Stimulated activated memory B cell treated with anti-CD40 and anti-IgM and Interleukin-4, amounts not matched to agents 10 μg/mL and 1 μg/mL and 100 μg/mL, for 72 hours (primary cell): ENCODE measurements at regions not wholly inside any gene's neighbourhood (a gene's known extent, or its start where the extent isn't known, plus 50 kb on each side); places are given as distances from the start of the nearest gene placed in this dataset.
"Not testable (repeated sequence)": the region's sequence is repeated elsewhere in the genome, so short reads cannot be mapped to it uniquely, and the experiment has no call there.

Source experiments
- ATAC-seq: fragments of 150-1000 bp; cut with Tn5 transposase; 2 replicates; pipeline ENCODE4 v1.10.0; 2021
- H3K27ac Mint-ChIP-seq: one replicate; pipeline ENCODE4 v1.8.0; 2022; ENCODE audit warnings: mild to moderate bottlenecking, mixed read lengths
- H3K27me3 Mint-ChIP-seq: one replicate; pipeline ENCODE4 v1.8.0; 2022; ENCODE audit warnings: mixed read lengths
- H3K36me3 Mint-ChIP-seq: one replicate; pipeline ENCODE4 v1.8.0; 2022; ENCODE audit warnings: mixed read lengths
- H3K4me1 Mint-ChIP-seq: one replicate; pipeline ENCODE4 v1.8.0; 2022; ENCODE audit warnings: mixed read lengths
- H3K4me3 Mint-ChIP-seq: one replicate; pipeline ENCODE4 v1.8.0; 2022; ENCODE audit warnings: mild to moderate bottlenecking, moderate library complexity, mixed read lengths
- H3K9me3 Mint-ChIP-seq: one replicate; pipeline ENCODE4 v1.8.0; 2022; ENCODE audit warnings: mixed read lengths

DNA sequence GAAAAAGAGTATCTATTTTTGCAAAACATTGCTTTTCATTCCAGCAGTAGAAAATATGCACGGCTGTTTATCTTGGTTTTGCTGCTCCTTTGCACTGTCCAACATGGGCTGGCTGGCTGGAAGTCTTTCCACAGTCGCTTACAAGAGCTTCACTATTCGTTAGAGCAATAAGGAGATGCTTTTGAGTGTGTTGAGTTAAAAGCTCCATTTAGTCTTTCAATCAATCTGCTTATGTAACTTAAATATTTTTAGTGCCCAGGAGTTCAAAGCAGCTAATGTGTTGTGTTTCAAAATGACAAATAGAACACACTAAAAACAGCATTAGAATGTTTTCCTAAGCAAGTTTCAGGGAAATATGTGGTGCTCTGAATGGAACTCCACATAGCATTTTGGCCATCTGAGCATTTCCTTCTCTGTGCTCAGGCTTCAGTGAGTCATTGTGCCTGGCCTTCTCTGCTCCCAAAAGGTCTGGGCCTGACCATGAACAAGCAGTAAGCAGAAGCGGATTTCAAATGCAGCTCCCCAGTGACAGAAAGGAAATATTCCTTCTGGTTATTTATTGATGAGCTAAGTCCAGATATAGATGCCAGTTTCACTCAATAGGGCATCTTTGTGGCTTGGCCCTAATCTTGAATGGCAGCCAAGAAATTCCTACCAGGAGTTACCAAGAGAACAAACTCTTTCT lies 580.3 kb downstream of the TENT5A start:
- no peaks in the 10 kb centered on the region for H3K4me1 Mint-ChIP-seq
- no peak overlapping the region for H3K27ac Mint-ChIP-seq
- no peaks in the 10 kb centered on the region for H3K27me3 Mint-ChIP-seq
- H3K4me3 Mint-ChIP-seq: no peak overlapping the region
- no peaks in the 10 kb centered on the region for H3K36me3 Mint-ChIP-seq
- H3K9me3 Mint-ChIP-seq: no peaks in the 10 kb centered on the region
- no peak for ATAC-seq

DNA sequence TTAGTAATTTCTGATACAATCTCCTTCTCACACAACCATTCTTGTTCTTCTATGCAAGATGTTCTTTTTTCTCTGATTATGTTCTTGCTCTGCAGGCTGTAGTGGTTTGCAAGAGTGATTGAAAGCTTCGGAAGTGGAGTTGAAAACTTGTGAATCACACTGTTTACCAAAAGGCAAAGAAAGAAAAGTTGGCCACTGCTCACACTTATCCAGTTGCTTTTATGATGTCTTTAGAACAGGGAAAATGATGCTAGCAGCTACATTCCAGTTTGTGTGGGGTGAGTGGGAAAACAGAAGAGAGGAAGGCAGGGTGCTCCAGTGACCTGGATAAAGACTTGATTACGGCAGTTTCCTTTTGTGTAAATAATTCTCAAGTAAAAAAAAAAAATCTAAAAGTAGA lies 583.3 kb downstream of the TENT5A start:
- Mint-ChIP-seq H3K27me3 (no peaks in the 10 kb centered on the region), H3K36me3 (no peaks in the 10 kb centered on the region), H3K9me3 (no peaks in the 10 kb centered on the region), H3K4me3 (no peak overlapping the region), H3K27ac (no peak overlapping the region), H3K4me1 (no peaks in the 10 kb centered on the region)
- no peak for ATAC-seq

DNA sequence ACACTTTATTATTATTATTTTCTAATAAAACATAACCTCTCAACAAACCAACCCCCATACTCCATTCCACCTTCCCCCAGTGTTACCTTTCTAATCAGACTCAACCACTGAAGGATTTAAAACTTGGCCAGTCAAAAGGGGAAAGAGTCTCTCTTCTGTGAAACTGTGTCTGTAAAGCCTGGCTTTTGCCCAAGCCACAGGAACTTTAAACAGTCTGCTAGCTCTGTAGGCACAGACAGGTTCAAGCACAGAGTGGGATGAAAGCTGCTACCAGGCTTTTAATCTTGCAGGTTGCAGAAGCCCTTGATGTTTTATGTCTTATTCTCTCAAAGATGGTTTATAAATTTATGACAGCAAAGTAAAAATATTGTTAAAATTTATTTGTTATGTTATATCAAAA lies 585.7 kb downstream of the TENT5A start:
- Mint-ChIP-seq H3K36me3 (no peaks in the 10 kb centered on the region), H3K4me1 (no peaks in the 10 kb centered on the region), H3K9me3 (no peaks in the 10 kb centered on the region), H3K27ac (no peak overlapping the region), H3K4me3 (no peak overlapping the region), H3K27me3 (no peaks in the 10 kb centered on the region)
- ATAC-seq: no peak

DNA sequence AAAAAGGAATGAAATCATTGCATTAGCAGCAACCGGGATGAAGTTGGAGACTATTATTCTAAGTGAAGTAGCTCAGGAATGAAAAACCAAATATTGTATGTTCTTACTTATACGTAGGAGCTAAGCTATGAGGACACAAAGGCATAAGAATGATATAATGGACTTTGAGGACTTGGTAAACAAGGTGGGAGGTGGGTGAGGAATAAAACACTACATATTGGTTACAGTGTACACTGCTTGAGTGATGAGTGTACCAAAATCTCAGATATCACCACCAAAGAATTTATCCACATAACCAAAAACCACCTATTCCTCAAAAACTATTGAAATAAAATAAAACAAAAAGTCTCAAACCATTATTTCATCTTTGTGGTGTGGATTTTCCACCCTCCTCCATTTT lies 593.5 kb downstream of the TENT5A start:
- H3K9me3 Mint-ChIP-seq: peaks cover 6% of the 10 kb centered on the region
- H3K4me1 Mint-ChIP-seq: no peaks in the 10 kb centered on the region
- H3K27ac Mint-ChIP-seq: no peak overlapping the region
- no peak for ATAC-seq
- H3K27me3 Mint-ChIP-seq: no peaks in the 10 kb centered on the region
- no peak overlapping the region for H3K4me3 Mint-ChIP-seq
- no peaks in the 10 kb centered on the region for H3K36me3 Mint-ChIP-seq

DNA sequence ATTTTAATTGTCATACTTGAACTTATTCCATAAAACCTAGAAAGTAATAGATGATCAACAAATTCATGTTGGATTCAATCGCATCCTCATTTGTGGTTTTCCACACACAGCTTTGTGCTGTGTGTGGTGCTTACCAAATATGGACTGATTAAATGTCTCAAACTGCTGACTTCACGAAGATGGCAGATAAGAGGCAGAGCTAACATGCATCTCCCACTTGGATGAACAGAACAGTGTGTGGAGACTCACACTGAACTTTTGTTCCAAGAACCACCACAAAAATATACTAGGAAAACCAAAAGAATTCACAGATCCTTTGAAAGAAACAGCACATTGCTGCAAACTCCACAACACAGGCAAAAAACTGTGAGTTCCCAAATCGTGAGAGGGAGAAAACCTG lies 603.7 kb downstream of the TENT5A start:
- no peak overlapping the region for H3K27ac Mint-ChIP-seq
- no peaks in the 10 kb centered on the region for H3K4me1 Mint-ChIP-seq
- no peak overlapping the region for H3K4me3 Mint-ChIP-seq
- ATAC-seq: no peak
- H3K27me3 Mint-ChIP-seq: no peaks in the 10 kb centered on the region
- no peaks in the 10 kb centered on the region for H3K36me3 Mint-ChIP-seq
- peaks cover 10% of the 10 kb centered on the region for H3K9me3 Mint-ChIP-seq

DNA sequence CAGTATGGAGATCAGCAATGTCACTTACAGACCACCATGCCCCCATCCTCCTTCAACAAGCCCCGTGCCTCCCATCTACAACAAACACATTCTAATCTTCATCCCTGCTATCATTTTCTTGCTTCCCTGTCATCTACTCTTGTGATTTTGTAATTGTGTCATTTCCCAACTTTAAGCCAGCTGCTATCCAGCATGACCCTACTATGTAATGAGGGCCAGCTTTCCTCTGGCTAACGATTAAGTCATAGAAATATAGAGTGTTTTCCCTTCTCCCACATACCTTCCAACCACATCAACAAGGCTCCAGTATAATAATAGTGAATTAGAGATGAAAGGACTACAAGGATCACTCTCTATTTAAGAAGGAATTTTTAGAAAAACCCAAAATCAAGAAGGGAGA lies 607.0 kb downstream of the TENT5A start:
- H3K4me1 Mint-ChIP-seq: no peaks in the 10 kb centered on the region
- no peaks in the 10 kb centered on the region for H3K27me3 Mint-ChIP-seq
- ATAC-seq: no peak
- H3K9me3 Mint-ChIP-seq: peaks cover 4% of the 10 kb centered on the region
- H3K27ac Mint-ChIP-seq: no peak overlapping the region
- H3K36me3 Mint-ChIP-seq: no peaks in the 10 kb centered on the region
- H3K4me3 Mint-ChIP-seq: no peak overlapping the region

DNA sequence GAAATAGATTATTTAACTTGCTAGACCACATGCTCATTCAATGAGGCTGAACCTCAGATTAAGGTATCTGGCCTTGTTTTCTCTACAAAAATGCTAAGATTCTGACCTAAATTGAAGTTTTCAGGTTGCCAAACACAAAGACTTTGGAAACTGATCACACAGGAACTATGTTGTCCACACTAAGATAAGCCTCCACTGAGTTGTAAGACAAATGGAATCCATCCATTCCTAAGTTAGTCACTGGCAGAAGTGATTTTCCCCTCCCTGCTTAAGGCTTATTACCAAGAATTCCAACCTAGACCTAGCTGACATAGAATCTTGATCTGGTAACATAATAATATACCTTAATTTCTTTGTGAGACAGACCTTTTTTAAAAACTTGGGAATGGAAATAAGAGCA lies 608.1 kb downstream of the TENT5A start:
- peaks cover 4% of the 10 kb centered on the region for H3K9me3 Mint-ChIP-seq

DNA sequence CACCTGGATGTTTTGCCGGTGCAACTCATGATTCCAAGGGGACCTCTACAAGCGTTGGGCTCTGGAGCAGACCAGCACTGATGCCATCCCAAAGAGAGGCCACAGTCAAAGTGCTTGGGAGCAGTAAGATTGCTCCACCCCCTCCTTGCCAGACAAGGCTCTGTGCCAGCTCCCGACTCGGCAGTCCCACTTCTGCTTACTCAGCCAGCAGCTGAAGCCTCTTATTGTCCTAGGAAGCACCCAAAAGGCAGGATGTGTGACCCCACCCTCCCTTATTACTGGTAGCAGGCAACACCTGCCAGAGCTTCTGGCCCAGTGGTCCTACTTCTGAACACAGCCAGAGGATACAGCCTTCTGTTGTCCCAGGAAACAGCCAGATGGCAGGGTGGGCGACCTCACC lies 614.2 kb downstream of the TENT5A start:
- Mint-ChIP-seq H3K27ac (no peak overlapping the region), H3K9me3 (peaks cover 7% of the 10 kb centered on the region), H3K4me1 (no peaks in the 10 kb centered on the region), H3K27me3 (no peaks in the 10 kb centered on the region), H3K4me3 (no peak overlapping the region), H3K36me3 (no peaks in the 10 kb centered on the region)
- ATAC-seq: no peak

More for the DNA sequence above, 608.1 kb downstream of the TENT5A start:
- H3K27ac Mint-ChIP-seq: no peak overlapping the region
- no peak for ATAC-seq
- no peak overlapping the region for H3K4me3 Mint-ChIP-seq
- no peaks in the 10 kb centered on the region for H3K36me3 Mint-ChIP-seq
- no peaks in the 10 kb centered on the region for H3K4me1 Mint-ChIP-seq
- no peaks in the 10 kb centered on the region for H3K27me3 Mint-ChIP-seq

DNA sequence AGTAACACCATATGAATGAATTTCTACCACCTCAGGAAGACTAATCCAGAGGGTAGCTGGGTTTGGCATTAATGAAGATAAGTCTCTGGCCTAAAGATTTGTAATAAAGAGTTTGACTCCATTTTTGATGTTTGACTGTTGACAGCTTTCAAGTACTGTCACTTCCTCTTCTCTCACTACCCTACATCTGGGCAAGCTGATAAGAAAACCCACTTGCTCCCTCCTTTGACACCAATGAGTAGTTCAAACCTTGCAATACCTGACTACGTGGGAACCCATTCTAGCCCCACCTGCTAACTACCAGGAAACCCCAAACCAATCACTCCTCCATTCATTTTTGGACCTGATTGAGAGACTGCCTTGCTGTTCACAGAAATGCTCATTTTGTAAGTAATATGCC lies 621.5 kb downstream of the TENT5A start:
- Mint-ChIP-seq H3K4me3 (no peak overlapping the region), H3K27ac (no peak overlapping the region), H3K9me3 (no peaks in the 10 kb centered on the region), H3K27me3 (no peaks in the 10 kb centered on the region), H3K4me1 (no peaks in the 10 kb centered on the region), H3K36me3 (no peaks in the 10 kb centered on the region)
- ATAC-seq: no peak

DNA sequence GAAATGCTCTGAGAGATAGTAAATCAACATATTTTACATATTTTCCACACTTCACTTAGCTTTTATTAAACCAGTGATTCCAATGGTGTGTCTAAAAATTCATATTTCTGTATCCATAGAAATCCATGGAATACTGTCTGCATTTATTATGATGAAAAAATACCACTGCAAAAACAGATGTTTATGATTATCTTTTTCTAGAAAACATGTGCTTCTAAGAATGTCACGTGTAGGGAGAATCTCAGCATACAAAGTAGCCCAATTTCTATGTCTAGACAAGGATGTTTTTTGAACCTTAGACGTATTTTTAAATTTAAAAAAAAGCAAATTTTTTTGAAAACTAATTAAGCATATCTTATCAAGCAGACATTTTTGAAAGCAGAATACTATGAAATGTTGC lies 622.4 kb downstream of the TENT5A start:
- ATAC-seq: no peak
- H3K4me3 Mint-ChIP-seq: no peak overlapping the region
- H3K9me3 Mint-ChIP-seq: no peaks in the 10 kb centered on the region
- no peaks in the 10 kb centered on the region for H3K4me1 Mint-ChIP-seq
- no peaks in the 10 kb centered on the region for H3K27me3 Mint-ChIP-seq
- H3K36me3 Mint-ChIP-seq: no peaks in the 10 kb centered on the region
- H3K27ac Mint-ChIP-seq: no peak overlapping the region

DNA sequence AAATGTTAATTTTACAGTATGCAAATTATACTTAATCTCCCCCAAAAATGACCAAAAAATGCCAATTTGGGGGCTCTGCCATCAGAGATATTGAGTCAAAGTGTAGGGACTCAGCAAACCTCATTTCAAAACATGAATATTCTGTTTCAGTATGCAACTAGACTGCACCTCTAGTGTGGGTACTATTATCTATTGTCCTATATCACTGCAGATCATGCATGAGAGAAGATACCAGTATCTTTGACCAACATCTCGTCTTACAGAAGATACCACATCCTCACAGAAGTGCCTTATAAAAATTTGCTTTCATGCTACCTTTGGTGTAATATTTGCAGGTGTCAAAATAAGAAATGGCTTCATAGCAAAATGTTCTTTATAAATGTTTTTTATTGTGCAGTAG lies 623.8 kb downstream of the TENT5A start:
- no peak for ATAC-seq
- no peaks in the 10 kb centered on the region for H3K27me3 Mint-ChIP-seq
- H3K9me3 Mint-ChIP-seq: no peaks in the 10 kb centered on the region
- H3K4me3 Mint-ChIP-seq: no peak overlapping the region
- no peaks in the 10 kb centered on the region for H3K4me1 Mint-ChIP-seq
- H3K27ac Mint-ChIP-seq: no peak overlapping the region
- H3K36me3 Mint-ChIP-seq: no peaks in the 10 kb centered on the region

DNA sequence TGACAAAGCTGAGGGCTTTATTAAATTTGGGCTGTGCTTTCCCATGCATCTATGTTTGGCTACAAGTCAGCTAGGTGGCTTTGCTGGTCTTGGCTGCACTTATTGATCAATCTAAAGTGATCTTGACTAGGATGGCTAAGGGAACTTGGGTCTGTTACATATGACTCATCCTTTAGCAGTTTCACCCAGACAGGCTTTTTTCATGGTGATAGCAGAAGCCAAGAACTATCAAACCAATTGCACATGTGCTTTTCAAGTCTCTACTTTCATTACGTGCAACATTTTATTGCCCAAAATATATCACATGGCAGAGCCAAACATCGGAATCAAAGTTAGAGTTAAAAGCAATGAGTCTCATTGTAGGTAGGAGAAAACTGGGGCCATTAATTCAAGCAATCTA lies 626.3 kb downstream of the TENT5A start:
- H3K4me3 Mint-ChIP-seq: no peak overlapping the region
- no peaks in the 10 kb centered on the region for H3K9me3 Mint-ChIP-seq
- no peaks in the 10 kb centered on the region for H3K36me3 Mint-ChIP-seq
- ATAC-seq: no peak
- no peak overlapping the region for H3K27ac Mint-ChIP-seq
- H3K27me3 Mint-ChIP-seq: no peaks in the 10 kb centered on the region
- H3K4me1 Mint-ChIP-seq: no peaks in the 10 kb centered on the region

DNA sequence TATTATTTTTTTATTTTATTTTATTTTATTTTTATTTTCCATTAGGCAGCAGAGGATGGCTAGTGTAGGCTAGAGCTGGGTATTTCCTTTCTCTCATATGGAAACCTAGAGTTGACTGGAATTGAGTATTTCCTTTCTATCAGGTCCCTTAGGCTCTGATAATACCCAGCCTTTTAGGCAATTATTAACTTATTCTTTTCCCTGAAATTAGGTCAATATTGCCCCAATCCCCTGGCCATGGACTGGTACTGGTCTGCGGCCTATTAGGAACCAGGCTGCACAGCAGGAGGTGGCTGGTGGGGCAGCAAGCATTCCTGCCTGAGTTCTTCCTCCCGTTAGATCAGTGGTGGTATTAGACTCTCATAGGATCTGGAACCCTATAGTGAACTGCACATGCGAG lies 632.2 kb downstream of the TENT5A start:
- Mint-ChIP-seq H3K4me1 (no peaks in the 10 kb centered on the region), H3K27ac (no peak overlapping the region), H3K4me3 (no peak overlapping the region), H3K27me3 (no peaks in the 10 kb centered on the region), H3K9me3 (peaks cover 5% of the 10 kb centered on the region), H3K36me3 (no peaks in the 10 kb centered on the region)
- ATAC-seq: no peak

DNA sequence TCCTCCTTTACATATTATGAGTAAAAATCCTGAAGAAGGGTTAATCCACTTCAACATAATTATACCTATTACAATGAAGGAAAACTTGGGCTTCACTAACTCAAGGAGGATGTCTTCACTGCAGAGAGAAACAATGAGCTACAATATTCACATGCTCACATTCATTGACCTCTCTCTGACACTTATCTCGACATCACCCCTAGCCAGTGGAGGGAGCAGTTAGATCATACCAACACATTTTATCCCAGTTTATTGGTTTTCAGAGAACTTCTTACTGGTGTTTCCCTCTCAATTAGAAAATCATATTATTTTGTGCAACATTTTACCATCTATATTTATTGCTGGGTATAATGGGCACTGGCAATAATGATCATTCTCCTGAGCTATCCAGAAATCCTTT lies 646.5 kb downstream of the TENT5A start:
- H3K4me3 Mint-ChIP-seq: no peak overlapping the region
- H3K36me3 Mint-ChIP-seq: no peaks in the 10 kb centered on the region
- H3K9me3 Mint-ChIP-seq: peaks cover 7% of the 10 kb centered on the region
- H3K27me3 Mint-ChIP-seq: no peaks in the 10 kb centered on the region
- H3K4me1 Mint-ChIP-seq: no peaks in the 10 kb centered on the region
- H3K27ac Mint-ChIP-seq: no peak overlapping the region
- no peak for ATAC-seq

DNA sequence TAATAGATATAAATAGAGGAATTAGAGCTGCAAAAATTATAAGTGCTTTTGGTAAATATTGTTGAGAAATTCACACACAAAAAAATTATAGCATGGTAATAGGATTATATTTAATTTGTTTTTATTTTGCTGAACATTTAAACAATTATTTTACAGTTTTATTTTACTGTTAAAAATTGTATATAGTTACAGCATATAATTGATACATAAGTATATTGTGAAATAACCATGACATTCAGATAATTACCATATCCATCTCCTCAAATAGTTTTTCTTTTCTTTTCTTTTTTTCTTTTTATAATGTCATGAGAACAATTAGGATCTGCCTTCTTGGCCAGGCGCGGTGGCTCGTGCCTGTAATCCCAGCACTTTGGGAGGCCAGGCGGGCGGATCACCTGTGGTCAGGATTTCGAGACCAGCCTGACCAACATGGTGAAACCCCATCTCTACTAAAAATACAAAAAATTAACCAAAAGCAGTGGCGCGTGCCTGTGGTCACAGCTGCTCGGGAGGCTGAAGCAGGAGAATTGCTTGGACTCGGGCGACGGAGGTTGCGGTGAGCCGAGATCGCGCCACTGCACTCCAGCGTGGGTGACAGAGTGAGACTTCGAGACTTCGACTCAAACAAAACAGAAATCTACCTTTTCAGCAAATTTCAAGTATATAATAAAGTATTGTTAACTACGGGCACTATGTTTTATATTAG lies 654.2 kb downstream of the TENT5A start:
- H3K4me3 Mint-ChIP-seq: no peak overlapping the region
- H3K4me1 Mint-ChIP-seq: no peaks in the 10 kb centered on the region
- H3K9me3 Mint-ChIP-seq: peaks cover 7% of the 10 kb centered on the region
- ATAC-seq: no peak
- H3K27me3 Mint-ChIP-seq: no peaks in the 10 kb centered on the region
- H3K27ac Mint-ChIP-seq: no peak overlapping the region
- no peaks in the 10 kb centered on the region for H3K36me3 Mint-ChIP-seq

DNA sequence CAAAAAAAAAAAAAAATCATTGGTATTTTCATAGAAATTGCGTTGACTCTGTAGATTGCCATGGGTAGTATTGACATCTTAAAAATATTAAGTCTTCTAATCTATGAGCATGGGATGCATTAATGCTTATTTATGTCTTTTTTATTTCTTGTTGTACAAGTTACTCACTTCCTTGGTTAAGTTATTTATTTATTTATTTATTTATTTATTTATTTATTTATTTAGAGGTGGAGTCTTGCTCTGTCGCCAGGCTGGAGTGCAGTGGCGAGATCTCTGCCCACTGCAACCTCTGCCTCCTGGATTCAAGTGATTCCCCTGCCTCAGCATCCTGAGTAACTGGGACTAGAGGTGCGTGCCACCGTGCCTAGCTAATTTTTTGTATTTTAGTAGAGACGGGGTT lies 656.0 kb downstream of the TENT5A start:
- H3K27me3 Mint-ChIP-seq, H3K4me1 Mint-ChIP-seq, H3K9me3 Mint-ChIP-seq, H3K4me3 Mint-ChIP-seq, H3K27ac Mint-ChIP-seq, H3K36me3 Mint-ChIP-seq, ATAC-seq: not testable (repeated sequence)
